ENCODE measurements at regions not wholly inside any gene's neighbourhood (a gene's known extent, or its start where the extent isn't known, plus 50 kb on each side); places are given as distances from the start of the nearest gene placed in this dataset.
A peak's percentile ranks its signal among the peaks of the same experiment; 100 is the strongest.
"Not testable (repeated sequence)": the region's sequence is repeated elsewhere in the genome, so short reads cannot be mapped to it uniquely, and the experiment has no call there.

DNA sequence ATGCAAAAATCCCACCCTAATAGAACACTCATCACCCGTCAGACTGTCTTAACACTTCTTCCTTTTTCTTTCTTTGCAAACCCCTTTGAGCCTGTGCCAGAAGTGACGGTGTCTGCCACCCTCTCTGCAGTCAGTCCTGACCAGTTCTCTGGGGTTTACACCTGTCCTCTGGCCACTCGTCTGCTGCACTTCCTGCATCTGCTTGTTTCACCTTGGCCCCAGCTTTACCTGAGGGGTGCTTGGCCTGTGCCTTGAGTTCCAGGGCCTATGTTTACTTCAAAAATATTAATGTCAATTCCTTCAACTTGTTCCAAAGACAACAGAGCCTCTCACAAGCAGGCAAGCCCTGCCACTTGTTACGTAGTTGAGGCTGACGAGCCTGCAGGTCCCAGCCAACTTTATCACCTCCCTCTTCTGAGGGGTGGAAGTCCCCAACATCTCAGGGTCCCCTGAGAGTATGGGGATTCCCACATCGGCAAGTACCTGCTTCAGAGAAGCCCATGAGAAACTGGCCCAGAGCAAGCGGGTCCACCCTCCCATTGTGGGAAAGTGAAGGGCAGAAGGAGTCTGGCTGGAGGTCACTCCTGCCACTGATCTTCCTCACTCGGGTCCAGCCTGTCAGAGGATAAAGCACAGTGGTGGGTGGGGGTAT lies 205.4 kb downstream of the DAD1 start:
- DNase-seq (ENCODE audit: extremely low spot score) = no peak
- 88% methylated on average over 8 of the region's 8 CpGs for WGBS
- no peak overlapping the region for H3K4me3 ChIP-seq (ENCODE audit: low read depth, low read length)
- H3K4me1 ChIP-seq (ENCODE audit: insufficient read depth) = no peaks in the 10 kb centered on the region
- no peak overlapping the region for H3K27ac ChIP-seq (ENCODE audit: low read depth)
- H3K36me3 ChIP-seq (ENCODE audit: insufficient read depth) = no peaks in the 10 kb centered on the region

GRCh38 chr14:22382955-22383354 lies 206.1 kb downstream of the DAD1 start:
- no peak for DNase-seq (ENCODE audit: extremely low spot score)
- H3K4me3 ChIP-seq (ENCODE audit: low read depth, low read length) = no peak overlapping the region
- 91% methylated on average over 2 of the region's 2 CpGs for whole genome bisulfite sequencing

DNA sequence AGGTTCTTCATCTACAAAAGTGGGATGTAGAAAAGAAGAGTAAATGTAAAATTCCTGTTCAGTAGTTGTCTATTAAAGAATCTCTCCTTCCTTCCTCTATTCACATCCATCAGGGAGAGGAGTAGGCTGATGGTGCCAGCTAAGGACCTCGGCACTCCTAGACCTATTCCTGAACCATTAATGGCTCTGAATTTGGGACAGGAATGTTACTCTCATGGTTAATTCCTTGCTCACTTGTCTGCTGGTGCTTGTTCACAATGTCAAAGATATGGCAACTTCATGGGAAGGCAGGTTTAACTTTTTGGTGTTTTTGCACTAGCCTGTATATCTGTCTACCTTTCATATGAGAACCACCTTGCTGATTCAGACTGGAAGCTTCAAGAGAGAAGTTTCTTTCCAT lies 206.6 kb downstream of the DAD1 start:
- no peaks in the 10 kb centered on the region for H3K36me3 ChIP-seq (ENCODE audit: insufficient read depth)
- WGBS = 96% methylated on average over 1 of the region's 1 CpG
- no peaks in the 10 kb centered on the region for H3K4me1 ChIP-seq (ENCODE audit: insufficient read depth)
- no peak overlapping the region for H3K27ac ChIP-seq (ENCODE audit: low read depth)
- DNase-seq (ENCODE audit: extremely low spot score) = no peak
- H3K4me3 ChIP-seq (ENCODE audit: low read depth, low read length) = no peak overlapping the region

More at GRCh38 chr14:22382955-22383354, 206.1 kb downstream of the DAD1 start:
- Histone ChIP-seq H3K4me1 (ENCODE audit: insufficient read depth) (no peaks in the 10 kb centered on the region), H3K27ac (ENCODE audit: low read depth) (no peak overlapping the region), H3K36me3 (ENCODE audit: insufficient read depth) (no peaks in the 10 kb centered on the region)

DNA sequence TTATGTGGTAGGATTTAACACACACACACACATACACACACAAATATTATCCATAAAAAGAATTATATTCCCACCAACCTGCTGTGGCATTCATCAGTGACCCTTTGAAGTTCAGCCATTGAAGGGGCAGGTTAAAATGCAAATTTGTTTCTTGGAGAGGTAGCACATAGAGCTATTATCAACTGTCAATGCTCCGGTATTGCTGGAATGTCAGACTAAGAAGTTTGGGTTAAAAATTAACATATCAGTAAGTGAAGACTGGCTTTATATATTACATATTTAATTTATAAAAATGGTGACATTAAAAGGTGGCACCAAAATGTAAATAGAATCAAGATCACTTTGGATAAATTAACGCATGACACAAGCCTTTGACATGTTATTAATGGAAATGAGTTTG lies 207.3 kb downstream of the DAD1 start:
- no peak overlapping the region for H3K4me3 ChIP-seq (ENCODE audit: low read depth, low read length)
- no peak overlapping the region for H3K27ac ChIP-seq (ENCODE audit: low read depth)
- DNase-seq (ENCODE audit: extremely low spot score) = no peak
- no peaks in the 10 kb centered on the region for H3K36me3 ChIP-seq (ENCODE audit: insufficient read depth)
- H3K4me1 ChIP-seq (ENCODE audit: insufficient read depth) = no peaks in the 10 kb centered on the region
- 96% methylated on average over 2 of the region's 2 CpGs for WGBS

DNA sequence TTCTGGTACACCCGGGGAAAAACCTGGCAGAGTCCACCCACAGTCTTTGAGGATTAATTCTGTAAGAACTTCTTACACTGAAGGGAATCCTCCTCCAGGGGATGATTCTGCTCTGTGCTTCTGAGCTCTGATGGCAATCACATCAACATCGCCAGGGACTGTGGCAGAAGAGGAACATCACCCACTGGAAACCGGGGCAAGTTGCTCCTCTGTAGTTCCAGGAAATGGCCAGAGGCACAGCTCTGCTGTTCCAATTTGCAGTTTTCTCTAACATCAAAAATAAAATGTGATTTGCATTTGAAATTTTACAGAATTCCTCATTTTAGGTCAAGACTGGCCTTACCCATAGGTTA lies 207.6 kb downstream of the DAD1 start:
- 62% methylated on average over 3 of the region's 3 CpGs for WGBS
- H3K27ac ChIP-seq (ENCODE audit: low read depth) = no peak overlapping the region
- H3K4me3 ChIP-seq (ENCODE audit: low read depth, low read length) = no peak overlapping the region
- H3K4me1 ChIP-seq (ENCODE audit: insufficient read depth) = no peaks in the 10 kb centered on the region
- H3K36me3 ChIP-seq (ENCODE audit: insufficient read depth) = no peaks in the 10 kb centered on the region
- no peak for DNase-seq (ENCODE audit: extremely low spot score)

- H3K27ac ChIP-seq (ENCODE audit: low read depth) = no peak overlapping the region
- 51% methylated on average over 5 of the region's 5 CpGs for WGBS
- no peak overlapping the region for H3K4me3 ChIP-seq (ENCODE audit: low read depth, low read length)
These were observed 208.2 kb downstream of the DAD1 start for GRCh38 chr14:22380571-22381407.

GRCh38 chr14:22379727-22380126 lies 209.3 kb downstream of the DAD1 start:
- no peak for DNase-seq (ENCODE audit: extremely low spot score)
- Histone ChIP-seq H3K4me3 (ENCODE audit: low read depth, low read length) (no peak overlapping the region), H3K27ac (ENCODE audit: low read depth) (no peak overlapping the region), H3K36me3 (ENCODE audit: insufficient read depth) (no peaks in the 10 kb centered on the region), H3K4me1 (ENCODE audit: insufficient read depth) (no peaks in the 10 kb centered on the region)

More at GRCh38 chr14:22380571-22381407, 208.2 kb downstream of the DAD1 start:
- Histone ChIP-seq H3K36me3 (ENCODE audit: insufficient read depth) (no peaks in the 10 kb centered on the region), H3K4me1 (ENCODE audit: insufficient read depth) (no peaks in the 10 kb centered on the region)
- no peak for DNase-seq (ENCODE audit: extremely low spot score)

- Histone ChIP-seq H3K4me1 (ENCODE audit: insufficient read depth) (no peaks in the 10 kb centered on the region), H3K27ac (ENCODE audit: low read depth) (no peak overlapping the region), H3K36me3 (ENCODE audit: insufficient read depth) (no peaks in the 10 kb centered on the region), H3K4me3 (ENCODE audit: low read depth, low read length) (no peak overlapping the region)
- 63% methylated on average over 2 of the region's 2 CpGs for WGBS
- no peak for DNase-seq (ENCODE audit: extremely low spot score)
These were observed 210.8 kb downstream of the DAD1 start for GRCh38 chr14:22378181-22378580.

DNA sequence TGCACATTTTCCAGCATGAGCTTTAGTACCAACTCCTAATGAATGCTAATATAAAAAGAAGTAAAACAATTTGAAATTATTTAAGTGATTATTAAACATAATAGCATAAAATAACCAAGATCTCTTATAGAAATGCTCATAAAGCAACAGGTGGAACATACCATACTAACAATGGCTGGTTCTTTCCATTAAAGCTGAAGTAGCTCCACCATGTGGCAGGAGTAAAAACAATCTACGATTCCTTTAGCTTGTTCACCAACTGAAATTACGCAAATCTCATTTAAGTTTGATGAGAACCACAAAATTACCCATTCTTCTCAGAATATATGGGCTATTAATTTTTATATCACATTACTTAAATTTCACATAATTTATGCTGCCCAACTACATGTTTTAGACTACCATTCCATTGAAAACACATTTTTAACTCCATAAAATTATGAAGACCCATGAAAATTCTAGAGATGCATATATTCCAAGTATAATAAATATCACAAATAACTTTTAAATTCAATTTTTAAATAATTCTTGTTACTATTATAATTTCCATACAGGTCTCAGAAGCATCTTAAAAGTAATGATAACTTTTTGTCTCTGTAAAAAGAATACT lies 213.6 kb downstream of the DAD1 start:
- WGBS = 30% methylated on average over 2 of the region's 2 CpGs
- DNase-seq (ENCODE audit: extremely low spot score) = peak; percentile 15
- no peak overlapping the region for H3K4me3 ChIP-seq (ENCODE audit: low read depth, low read length)
- no peak overlapping the region for H3K27ac ChIP-seq (ENCODE audit: low read depth)
- no peaks in the 10 kb centered on the region for H3K36me3 ChIP-seq (ENCODE audit: insufficient read depth)
- no peaks in the 10 kb centered on the region for H3K4me1 ChIP-seq (ENCODE audit: insufficient read depth)

DNA sequence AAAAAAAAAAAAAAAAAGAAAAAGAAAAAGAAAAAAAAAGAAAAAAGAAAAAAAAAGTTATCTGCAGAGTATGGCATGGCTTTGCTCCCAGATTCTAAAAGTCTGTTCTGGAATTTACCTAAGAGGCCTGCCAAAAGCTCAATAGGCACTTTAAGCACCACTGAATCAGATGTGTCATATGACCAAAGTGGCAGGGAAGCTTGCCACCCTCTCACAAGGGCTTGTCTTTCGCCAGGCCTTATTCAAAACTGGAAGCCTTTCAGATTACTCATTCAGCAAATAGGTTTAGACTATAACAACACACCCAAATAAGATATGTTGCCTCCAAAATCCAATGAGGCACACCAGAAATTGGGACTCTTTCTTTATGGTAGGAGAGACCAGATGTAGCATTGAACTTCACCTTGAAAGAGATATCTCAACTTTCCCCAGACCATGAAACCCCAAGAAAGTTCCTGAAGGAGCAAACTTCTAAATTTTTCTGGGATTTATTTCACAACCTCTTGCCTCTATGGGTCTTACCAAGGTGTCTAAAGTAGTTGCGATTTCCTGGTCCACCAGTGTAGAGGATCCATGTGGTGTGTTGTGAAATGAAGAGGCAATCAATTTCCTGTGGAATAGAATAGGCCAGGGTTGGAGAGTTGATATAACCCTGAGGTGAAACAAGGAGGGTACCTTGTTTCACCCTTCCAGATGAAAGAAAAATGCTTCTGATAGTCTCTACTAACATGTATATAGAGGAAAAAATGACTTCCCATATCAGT lies 218.8 kb downstream of the DAD1 start:
- DNase-seq (ENCODE audit: extremely low spot score) = no peak
- peaks cover 2% of the 10 kb centered on the region for H3K4me1 ChIP-seq (ENCODE audit: insufficient read depth)
- H3K36me3 ChIP-seq (ENCODE audit: insufficient read depth) = no peaks in the 10 kb centered on the region
- WGBS = 82% methylated on average over 2 of the region's 2 CpGs
- no peak overlapping the region for H3K27ac ChIP-seq (ENCODE audit: low read depth)
- H3K4me3 ChIP-seq (ENCODE audit: low read depth, low read length) = no peak overlapping the region

DNA sequence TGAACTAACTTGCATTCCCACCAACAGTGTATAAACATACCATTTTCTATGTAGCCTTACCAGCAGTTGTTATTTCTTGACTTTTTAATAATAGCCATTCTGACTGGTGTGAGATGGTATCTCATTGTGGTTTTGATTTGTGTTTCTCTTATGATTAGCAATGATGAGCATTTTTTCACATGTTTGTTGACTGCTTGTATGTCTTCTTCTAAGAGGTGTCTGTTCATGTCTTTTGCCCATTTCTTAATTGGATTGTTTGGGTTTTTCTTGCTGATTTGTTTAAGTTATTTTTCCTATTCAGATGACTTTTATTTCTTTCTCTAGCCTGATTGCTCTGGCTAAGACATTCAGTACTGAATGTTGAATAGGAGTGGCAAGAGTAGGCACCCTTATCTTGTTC lies 230.3 kb downstream of the DAD1 start:
- no peak for DNase-seq (ENCODE audit: extremely low spot score)
- Histone ChIP-seq H3K4me1 (ENCODE audit: insufficient read depth) (no peaks in the 10 kb centered on the region), H3K36me3 (ENCODE audit: insufficient read depth) (no peaks in the 10 kb centered on the region), H3K27ac (ENCODE audit: low read depth) (no peak overlapping the region), H3K4me3 (ENCODE audit: low read depth, low read length) (no peak overlapping the region)

- H3K27ac ChIP-seq (ENCODE audit: low read depth); DNase-seq (ENCODE audit: extremely low spot score); H3K4me1 ChIP-seq (ENCODE audit: insufficient read depth); H3K4me3 ChIP-seq (ENCODE audit: low read depth, low read length); H3K36me3 ChIP-seq (ENCODE audit: insufficient read depth): not testable (repeated sequence)
- WGBS = 77% methylated on average over 4 of the region's 4 CpGs
These were observed 239.7 kb downstream of the DAD1 start for GRCh38 chr14:22349281-22349680.

GRCh38 chr14:22344673-22345072 lies 244.4 kb downstream of the DAD1 start:
- H3K36me3 ChIP-seq (ENCODE audit: insufficient read depth) = no peaks in the 10 kb centered on the region
- DNase-seq (ENCODE audit: extremely low spot score) = no peak
- WGBS = 83% methylated on average over 3 of the region's 3 CpGs
- no peaks in the 10 kb centered on the region for H3K4me1 ChIP-seq (ENCODE audit: insufficient read depth)
- H3K4me3 ChIP-seq (ENCODE audit: low read depth, low read length) = no peak overlapping the region
- no peak overlapping the region for H3K27ac ChIP-seq (ENCODE audit: low read depth)

All from urinary bladder (tissue), 3 donors.